Esophagus muscularis mucosa (tissue), 3 donors: ENCODE measurements at regions not wholly inside any gene's neighbourhood (a gene's known extent, or its start where the extent isn't known, plus 50 kb on each side); places are given as distances from the start of the nearest gene placed in this dataset.

ENCODE experiments used
- CTCF ChIP-seq, 3 experiments: fragments of 200-600 bp in 2 of 3; fragments of 450-650 bp in 1 of 3; sonication (generic) in 2 of 3; IDR thresholded peaks; one replicate each; pipeline ENCODE4 v1.5.1; 2017 to 2019; ENCODE audit warnings: antibody characterized with exemption in 3 of 3, mild to moderate bottlenecking in 2 of 3, moderate library complexity in 1 of 3
- POLR2A ChIP-seq: fragments of 450-650 bp; IDR thresholded peaks from one replicate; pipeline ENCODE4 v1.6.1; 2017; ENCODE audit warnings: antibody characterized with exemption, moderate library complexity, mild to moderate bottlenecking, low read depth

GRCh38 chr6:40166963-40167362 lies 232.7 kb upstream of the MOCS1 start:
- TF ChIP-seq CTCF (IDR thresholded peaks at IDR 0.05) = no peak
- no peak for TF ChIP-seq POLR2A
